Muscle layer of duodenum (tissue), 2 donors: ENCODE measurements at regions not wholly inside any gene's neighbourhood (a gene's known extent, or its start where the extent isn't known, plus 50 kb on each side); places are given as distances from the start of the nearest gene placed in this dataset.

Source experiments
- H3K27ac ChIP-seq: one replicate; pipeline ENCODE4 v1.7.0; 2013; ENCODE audit warnings: mild to moderate bottlenecking, low read length
- H3K27me3 ChIP-seq: one replicate; pipeline ENCODE4 v1.7.0; 2013; ENCODE audit warnings: low read depth, mild to moderate bottlenecking, control low read depth, low read length
- H3K36me3 ChIP-seq, 2 donors: one replicate each; pipeline ENCODE4 v1.7.0; 2013; ENCODE audit warnings: low read length in 2 of 2, control low read depth in 1 of 2, mild to moderate bottlenecking in 1 of 2; ENCODE audit not compliant: insufficient read depth in 2 of 2, control insufficient read depth in 1 of 2
- H3K4me1 ChIP-seq, 2 donors: one replicate each; pipeline ENCODE4 v1.7.0; 2013; ENCODE audit warnings: low read length in 2 of 2, mild to moderate bottlenecking in 2 of 2, control low read depth in 1 of 2, moderate library complexity in 1 of 2; ENCODE audit not compliant: insufficient read depth in 2 of 2, control insufficient read depth in 1 of 2
- H3K4me3 ChIP-seq, 2 donors: one replicate each; pipeline ENCODE4 v1.7.0; 2013; ENCODE audit warnings: low read length in 2 of 2, low read depth in 1 of 2, mild to moderate bottlenecking in 1 of 2
- H3K9me3 ChIP-seq, 2 donors: one replicate each; pipeline ENCODE4 v1.7.0; 2013; ENCODE audit warnings: low read length in 2 of 2, control low read depth in 1 of 2, mild to moderate bottlenecking in 1 of 2; ENCODE audit not compliant: control insufficient read depth in 1 of 2
- donor health status: healthy.

DNA sequence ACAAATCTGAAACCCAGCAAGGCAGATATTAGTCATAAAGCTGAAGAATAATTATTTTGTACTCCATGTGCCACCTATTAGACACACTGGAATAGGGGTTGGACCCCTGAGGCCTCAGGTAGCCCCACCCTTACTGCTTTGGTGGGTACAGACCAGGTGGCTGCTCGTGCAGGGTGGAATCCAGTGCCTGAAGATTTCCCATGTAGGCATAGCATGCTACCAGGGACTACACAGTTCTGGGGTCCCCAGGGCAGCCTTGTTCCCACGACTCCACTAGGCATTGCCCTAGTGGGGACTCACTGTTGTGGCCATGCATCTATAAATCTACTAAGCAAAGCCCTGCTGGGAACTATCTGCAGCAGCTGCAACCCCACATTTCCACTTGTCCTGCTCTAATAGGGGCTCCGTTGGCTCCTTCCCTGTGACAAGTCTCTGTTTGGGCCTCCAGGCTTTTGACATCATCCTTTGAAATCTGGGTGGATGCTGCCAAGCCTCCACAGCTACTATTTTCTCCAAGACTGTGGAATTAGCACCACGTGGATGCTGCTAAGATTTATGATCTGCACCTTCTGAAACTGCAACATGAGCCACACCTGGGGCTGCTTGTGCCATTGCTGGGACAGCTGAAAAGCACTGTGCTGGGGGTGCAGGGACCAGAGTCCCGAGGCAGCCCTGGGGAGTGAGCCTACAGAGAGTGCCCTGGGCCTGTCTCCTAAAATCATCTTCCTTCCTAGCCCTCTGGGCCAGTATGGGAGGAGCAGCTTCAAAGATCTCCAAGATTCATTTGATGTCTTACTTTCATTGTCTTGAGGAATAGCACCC, 303.8 kb downstream of the FSIP2 start:
- Histone ChIP-seq H3K4me1 (no peaks in the 10 kb centered on the region), H3K27ac (no peak overlapping the region), H3K9me3 (no peaks in the 10 kb centered on the region), H3K4me3 (no peak overlapping the region), H3K27me3 (no peaks in the 10 kb centered on the region), H3K36me3 (no peaks in the 10 kb centered on the region)

GRCh38 chr2:186044761-186045160, 306.2 kb downstream of the FSIP2 start:
- Histone ChIP-seq H3K27ac (no peak overlapping the region), H3K9me3 (no peaks in the 10 kb centered on the region), H3K4me1 (no peaks in the 10 kb centered on the region), H3K4me3 (no peak overlapping the region), H3K36me3 (no peaks in the 10 kb centered on the region), H3K27me3 (no peaks in the 10 kb centered on the region)

GRCh38 chr2:186052930-186053329, 314.3 kb downstream of the FSIP2 start:
- H3K27me3 ChIP-seq: no peaks in the 10 kb centered on the region
- H3K4me3 ChIP-seq: no peak overlapping the region
- no peak overlapping the region for H3K27ac ChIP-seq
- no peaks in the 10 kb centered on the region for H3K36me3 ChIP-seq
- no peaks in the 10 kb centered on the region for H3K4me1 ChIP-seq
- no peaks in the 10 kb centered on the region for H3K9me3 ChIP-seq

- Histone ChIP-seq H3K9me3 (no peaks in the 10 kb centered on the region), H3K4me3 (no peak overlapping the region), H3K27ac (no peak overlapping the region), H3K36me3 (no peaks in the 10 kb centered on the region), H3K4me1 (peaks cover 3 to 5% of the 10 kb centered on the region in 2 donors), H3K27me3 (no peaks in the 10 kb centered on the region)
Measured at GRCh38 chr2:186058614-186059013, 320.0 kb downstream of the FSIP2 start.

DNA sequence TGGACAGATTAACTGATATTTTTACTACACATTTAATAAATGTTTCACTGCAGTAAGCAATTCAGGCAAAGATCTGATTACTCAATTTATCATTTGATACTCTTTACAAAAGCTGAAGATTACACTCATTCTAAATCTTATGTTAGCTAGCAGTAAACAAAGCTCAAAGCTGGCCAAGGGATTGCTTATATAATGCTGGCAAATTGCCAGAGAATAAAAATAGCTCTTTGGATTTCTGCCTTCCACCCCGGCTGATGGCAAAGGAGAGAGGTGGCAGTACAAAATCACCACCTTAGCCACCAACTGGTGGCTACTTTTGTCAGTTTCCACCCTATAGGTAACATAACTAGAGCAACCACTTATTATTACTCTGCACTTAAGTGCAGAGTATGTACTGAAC, 320.5 kb downstream of the FSIP2 start:
- Histone ChIP-seq H3K27ac (no peak overlapping the region), H3K36me3 (no peaks in the 10 kb centered on the region), H3K4me3 (no peak overlapping the region), H3K4me1 (peaks cover 3 to 5% of the 10 kb centered on the region in 2 donors), H3K9me3 (no peaks in the 10 kb centered on the region), H3K27me3 (no peaks in the 10 kb centered on the region)

- Histone ChIP-seq H3K36me3 (no peaks in the 10 kb centered on the region), H3K27ac (no peak overlapping the region), H3K4me3 (no peak overlapping the region), H3K4me1 (peaks cover 3 to 5% of the 10 kb centered on the region in 2 donors), H3K27me3 (no peaks in the 10 kb centered on the region), H3K9me3 (no peaks in the 10 kb centered on the region)
Measured at GRCh38 chr2:186060744-186061440, 322.3 kb downstream of the FSIP2 start.

DNA sequence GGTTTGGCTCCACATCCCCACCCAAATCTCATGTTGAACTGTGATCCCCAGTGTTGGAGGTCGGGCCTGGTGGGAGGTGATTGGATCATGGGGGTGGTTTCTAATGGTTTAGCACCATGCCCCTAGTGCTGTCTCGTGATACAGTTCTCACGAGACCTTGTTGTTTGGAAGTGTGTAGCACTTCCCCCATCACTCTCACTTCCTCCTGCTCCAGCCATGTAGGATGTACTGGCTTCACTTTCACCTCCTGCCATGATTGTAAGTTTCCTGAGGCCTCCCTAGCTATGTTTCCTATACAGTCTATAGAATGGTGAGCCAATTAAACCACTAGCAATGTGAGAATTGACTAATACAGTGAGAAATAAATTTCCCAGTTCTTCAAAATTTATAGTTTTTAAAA, 325.9 kb downstream of the FSIP2 start:
- no peak overlapping the region for H3K27ac ChIP-seq
- no peaks in the 10 kb centered on the region for H3K27me3 ChIP-seq
- no peaks in the 10 kb centered on the region for H3K9me3 ChIP-seq
- H3K4me1 ChIP-seq: no peaks in the 10 kb centered on the region
- no peaks in the 10 kb centered on the region for H3K36me3 ChIP-seq
- H3K4me3 ChIP-seq: no peak overlapping the region

DNA sequence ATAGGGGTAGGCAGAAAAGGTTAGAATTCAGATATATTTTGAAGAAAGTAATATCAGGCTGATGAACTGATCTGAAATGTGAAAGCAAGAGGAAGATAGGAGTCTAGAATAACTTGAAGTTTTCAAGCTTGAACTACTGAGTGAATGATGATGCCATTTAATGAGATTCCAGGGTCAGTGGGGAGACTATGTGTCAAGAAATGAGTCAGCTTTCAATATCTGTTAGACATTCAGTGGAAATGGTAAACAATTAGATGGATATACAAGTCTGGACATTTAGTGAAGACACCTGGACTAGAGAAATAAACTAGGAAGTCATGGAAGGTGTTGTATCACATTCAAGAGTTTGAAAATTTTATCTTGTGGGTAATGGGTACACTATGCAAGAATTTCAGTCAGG, 326.9 kb downstream of the FSIP2 start:
- Histone ChIP-seq H3K36me3 (no peaks in the 10 kb centered on the region), H3K27ac (no peak overlapping the region), H3K4me1 (no peaks in the 10 kb centered on the region), H3K9me3 (no peaks in the 10 kb centered on the region), H3K27me3 (no peaks in the 10 kb centered on the region), H3K4me3 (no peak overlapping the region)

DNA sequence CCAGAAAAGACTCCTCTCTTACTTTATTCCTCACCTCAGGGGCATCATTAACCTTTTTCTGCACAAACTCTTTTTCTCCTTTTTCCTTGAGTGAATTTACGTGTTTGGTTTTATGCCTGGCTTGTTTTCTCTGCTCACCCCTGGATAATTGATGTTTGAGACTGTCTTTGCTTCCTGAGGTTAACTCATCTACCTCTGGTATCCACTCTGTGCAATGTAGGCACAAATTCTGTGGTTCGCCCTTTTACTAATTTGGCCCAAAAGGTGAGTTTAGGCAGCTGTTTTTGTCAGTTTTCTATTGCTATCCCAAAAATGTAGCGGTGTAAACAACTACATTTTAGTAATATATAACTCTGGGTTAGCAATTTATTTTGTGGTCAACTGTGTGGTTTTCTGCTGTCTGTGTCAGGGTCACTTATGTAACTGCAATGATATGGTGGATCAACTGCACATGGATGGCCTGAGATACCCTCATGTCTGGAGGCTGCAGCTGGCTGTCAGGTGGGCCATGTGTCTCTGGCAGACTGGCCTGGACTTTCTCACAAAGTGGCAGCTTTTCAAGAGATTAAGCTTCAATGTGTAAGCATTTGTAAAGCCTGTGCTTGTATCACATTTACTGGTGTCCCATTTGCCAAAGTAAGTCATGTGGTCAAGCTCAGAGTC, 329.7 kb downstream of the FSIP2 start:
- Histone ChIP-seq H3K4me3 (no peak overlapping the region), H3K4me1 (no peaks in the 10 kb centered on the region), H3K9me3 (no peaks in the 10 kb centered on the region), H3K27me3 (no peaks in the 10 kb centered on the region), H3K36me3 (no peaks in the 10 kb centered on the region), H3K27ac (no peak overlapping the region)

DNA sequence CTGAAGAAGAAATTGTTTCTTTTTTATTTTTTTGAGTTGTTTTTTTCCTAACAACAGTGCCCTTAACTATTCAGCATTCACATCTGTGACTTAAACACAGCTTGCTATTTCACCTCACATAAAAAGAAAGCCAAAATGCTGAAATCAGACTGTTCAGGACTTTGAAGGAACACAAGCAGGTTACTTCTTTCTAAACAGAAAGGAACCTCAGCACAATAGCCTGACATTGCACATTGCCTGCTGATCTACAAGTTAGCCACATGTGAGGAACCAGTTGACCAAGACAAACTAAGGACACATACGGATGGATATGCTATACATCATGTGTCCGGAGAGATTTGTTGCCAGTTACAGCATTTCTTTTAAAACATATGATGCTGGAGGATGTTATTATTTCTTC, 331.1 kb downstream of the FSIP2 start:
- H3K27me3 ChIP-seq: no peaks in the 10 kb centered on the region
- no peaks in the 10 kb centered on the region for H3K36me3 ChIP-seq
- no peaks in the 10 kb centered on the region for H3K4me1 ChIP-seq
- no peaks in the 10 kb centered on the region for H3K9me3 ChIP-seq
- H3K4me3 ChIP-seq: no peak overlapping the region
- H3K27ac ChIP-seq: no peak overlapping the region

DNA sequence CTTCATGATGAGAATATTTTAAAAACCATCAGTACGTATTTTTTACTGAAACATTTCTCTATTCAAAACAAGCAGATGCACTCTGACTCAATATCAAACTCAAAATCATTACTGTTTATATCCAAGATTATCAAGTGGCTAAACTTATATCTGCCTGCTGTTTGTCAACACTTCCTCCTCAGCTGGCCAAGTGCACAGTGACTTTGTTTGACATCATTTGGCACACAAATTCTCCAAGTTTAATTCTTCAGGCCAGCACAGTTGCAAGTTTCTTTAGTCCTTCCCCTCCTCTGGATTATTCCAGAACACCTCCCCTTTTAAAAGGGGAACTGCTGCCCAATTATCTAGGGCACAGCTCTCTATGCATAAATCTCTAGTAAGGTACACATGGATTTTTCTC, 346.6 kb downstream of the FSIP2 start:
- no peaks in the 10 kb centered on the region for H3K9me3 ChIP-seq
- H3K27ac ChIP-seq: no peak overlapping the region
- H3K4me3 ChIP-seq: no peak overlapping the region
- no peaks in the 10 kb centered on the region for H3K36me3 ChIP-seq
- no peaks in the 10 kb centered on the region for H3K27me3 ChIP-seq
- no peaks in the 10 kb centered on the region for H3K4me1 ChIP-seq
